ENCODE measurements at regions not wholly inside any gene's neighbourhood (a gene's known extent, or its start where the extent isn't known, plus 50 kb on each side); places are given as distances from the start of the nearest gene placed in this dataset.
"Not testable (repeated sequence)": the region's sequence is repeated elsewhere in the genome, so short reads cannot be mapped to it uniquely, and the experiment has no call there.

GRCh38 chr11:90997241-90997640 is 774.4 kb upstream of the CHORDC1 start:
- Histone ChIP-seq H3K9me1 (ENCODE audit: insufficient read depth, low read length) (no peaks in the 10 kb centered on the region), H3K4me3 (ENCODE audit: insufficient read depth, low read depth, low read length) (no peak overlapping the region), H2AK5ac (ENCODE audit: low read depth, low read length) (no peak overlapping the region), H3K18ac (ENCODE audit: low read depth, low read length) (no peak overlapping the region), H2BK5ac (ENCODE audit: low read depth, low read length, poor library complexity, severe bottlenecking) (no peak overlapping the region), H3K4ac (ENCODE audit: low read depth, low read length) (no peak overlapping the region), H2BK15ac (ENCODE audit: low read depth, low read length) (no peak overlapping the region), H4K91ac (ENCODE audit: insufficient read depth, low read depth, low read length) (no peak overlapping the region), H3K27me3 (ENCODE audit: control insufficient read depth, insufficient read depth, low read length) (no peaks in the 10 kb centered on the region), H3K36me3 (ENCODE audit: control insufficient read depth, insufficient read depth, low read length) (no peaks in the 10 kb centered on the region), H3K9ac (ENCODE audit: low read depth, low read length) (no peak overlapping the region), H3K9me3 (ENCODE audit: control insufficient read depth, insufficient read depth, low read length) (peaks cover 2% of the 10 kb centered on the region; the same call in 1 of the 2 replicates), H2AK9ac (replicated peaks; ENCODE audit: low read depth, low read length, poor library complexity) (no peak overlapping the region), H3K27ac (ENCODE audit: insufficient read depth, low read length) (no peak overlapping the region), H2BK20ac (ENCODE audit: low read depth, low read length) (no peak overlapping the region), H3K14ac (replicated peaks; ENCODE audit: low read depth, low read length) (no peak overlapping the region), H3K4me1 (ENCODE audit: control insufficient read depth, insufficient read depth, low read length) (no peaks in the 10 kb centered on the region), H2AFZ (replicated peaks; ENCODE audit: low read length, poor library complexity) (no peak overlapping the region), H3K23ac (ENCODE audit: low read depth, low read length) (no peak overlapping the region), H2BK120ac (ENCODE audit: low read depth, low read length) (no peak overlapping the region), H3K4me2 (ENCODE audit: low read depth, low read length) (no peak overlapping the region), H4K8ac (ENCODE audit: low read depth in 2 of 2, low read length in 2 of 2) (no peak overlapping the region), H3K56ac (ENCODE audit: extremely low read depth, insufficient read depth, low read length) (no peak overlapping the region), H4K20me1 (ENCODE audit: insufficient read depth, low read length) (no peaks in the 10 kb centered on the region), H4K5ac (ENCODE audit: low read depth, low read length) (no peak overlapping the region), H3K79me1 (ENCODE audit: low read depth in 1 of 2, low read length in 2 of 2) (no peaks in the 10 kb centered on the region)
- in situ Hi-C loops (cut with MboI; ENCODE audit: low sequenced_read_pairs) (no loop called here), dilution Hi-C loops (cut with HindIII; ENCODE audit: low sequenced_read_pairs, unreplicated experiment) (no loop called here), intact Hi-C loops (cut with micrococcal nuclease) (no loop called here)
- WGBS, 2 experiments (ENCODE audit: extremely low coverage in 2 of 2, insufficient read length in 1 of 2): no CpG with 5 or more reads among the region's 3 CpGs
- TF ChIP-seq FOS (IDR thresholded peaks at IDR 0.05; ENCODE audit: low read depth, low read length): no peak
- TF ChIP-seq MAFK (IDR thresholded peaks at IDR 0.05; ENCODE audit: low read depth, low read length): no peak
- no peak for TF ChIP-seq MXI1 (IDR thresholded peaks at IDR 0.05; ENCODE audit: borderline replicate concordance, low read depth, low read length)
- ChIA-PET POLR2A (ENCODE audit: unreplicated experiment) (no interaction called here), CTCF (no interaction called here)
- ATAC-seq (ENCODE audit: low read depth) (no peak), DNase-seq (no peak)
- BruUV-seq (replicated peaks): no TSS peak

- H4K91ac ChIP-seq (ENCODE audit: insufficient read depth, low read depth, low read length); H3K4me3 ChIP-seq (ENCODE audit: insufficient read depth, low read depth, low read length); H2AK9ac ChIP-seq (replicated peaks; ENCODE audit: low read depth, low read length, poor library complexity); H3K56ac ChIP-seq (ENCODE audit: extremely low read depth, insufficient read depth, low read length); H3K23ac ChIP-seq (ENCODE audit: low read depth, low read length); H4K20me1 ChIP-seq (ENCODE audit: insufficient read depth, low read length); H3K36me3 ChIP-seq (ENCODE audit: control insufficient read depth, insufficient read depth, low read length); H3K4me1 ChIP-seq (ENCODE audit: control insufficient read depth, insufficient read depth, low read length); ATAC-seq (ENCODE audit: low read depth); H3K9ac ChIP-seq (ENCODE audit: low read depth, low read length); H3K9me1 ChIP-seq (ENCODE audit: insufficient read depth, low read length); H3K79me1 ChIP-seq (ENCODE audit: low read depth in 1 of 2, low read length in 2 of 2); intact Hi-C loops (cut with micrococcal nuclease); H2AFZ ChIP-seq (replicated peaks; ENCODE audit: low read length, poor library complexity); H2BK15ac ChIP-seq (ENCODE audit: low read depth, low read length); DNase-seq; POLR2A ChIA-PET (ENCODE audit: unreplicated experiment); H3K9me3 ChIP-seq (ENCODE audit: control insufficient read depth, insufficient read depth, low read length); in situ Hi-C loops (cut with MboI; ENCODE audit: low sequenced_read_pairs); H2BK20ac ChIP-seq (ENCODE audit: low read depth, low read length); H3K14ac ChIP-seq (replicated peaks; ENCODE audit: low read depth, low read length); H3K27ac ChIP-seq (ENCODE audit: insufficient read depth, low read length); H3K4ac ChIP-seq (ENCODE audit: low read depth, low read length); CTCF ChIA-PET; BruUV-seq (replicated peaks); dilution Hi-C loops (cut with HindIII; ENCODE audit: low sequenced_read_pairs, unreplicated experiment); H2BK120ac ChIP-seq (ENCODE audit: low read depth, low read length); H3K18ac ChIP-seq (ENCODE audit: low read depth, low read length); H4K5ac ChIP-seq (ENCODE audit: low read depth, low read length); H3K27me3 ChIP-seq (ENCODE audit: control insufficient read depth, insufficient read depth, low read length); H4K8ac ChIP-seq (ENCODE audit: low read depth in 2 of 2, low read length in 2 of 2); H3K4me2 ChIP-seq (ENCODE audit: low read depth, low read length); H2BK5ac ChIP-seq (ENCODE audit: low read depth, low read length, poor library complexity, severe bottlenecking); H2AK5ac ChIP-seq (ENCODE audit: low read depth, low read length): not testable (repeated sequence)
- WGBS, 2 experiments (ENCODE audit: extremely low coverage in 2 of 2, insufficient read length in 1 of 2): no CpG with 5 or more reads among the region's 22 CpGs
Observed at GRCh38 chr11:90972159-90972558, 749.3 kb upstream of the CHORDC1 start.

All from IMR-90 (cell line).